ENCODE measurements at regions not wholly inside any gene's neighbourhood (a gene's known extent, or its start where the extent isn't known, plus 50 kb on each side); places are given as distances from the start of the nearest gene placed in this dataset.
A peak's percentile ranks its signal among the peaks of the same experiment; 100 is the strongest.

DNA sequence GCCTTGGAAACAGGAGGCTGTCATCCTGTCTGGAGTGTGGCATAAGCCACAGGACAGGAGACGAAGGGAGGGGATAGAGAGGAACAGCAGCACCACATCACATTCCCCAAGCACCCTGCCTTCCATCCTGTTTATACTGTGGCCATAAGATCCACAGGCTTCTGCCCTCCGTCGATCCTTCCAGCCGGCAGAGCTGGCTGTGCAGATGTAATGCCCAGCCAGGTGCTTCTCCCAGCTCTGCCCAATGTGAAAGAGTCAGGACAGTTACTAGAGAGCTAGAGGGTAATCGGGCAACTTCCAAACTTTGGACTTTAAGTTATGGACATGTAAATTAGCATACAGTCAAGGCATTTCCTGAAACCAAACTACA lies 368.4 kb downstream of the SOX9 start:
- H3K4me3 Mint-ChIP-seq: no peak overlapping the region
- H3K27ac ChIP-seq (ENCODE audit: low read depth, low read length): no peak overlapping the region
- no peak overlapping the region for H3K9ac ChIP-seq (ENCODE audit: extremely low read depth, low read length, poor library complexity, severe bottlenecking)
- peak; percentile 41 for DNase-seq
- peaks cover 8% of the 10 kb centered on the region for H3K4me1 Mint-ChIP-seq
- peaks cover 1% of the 10 kb centered on the region for H3K9me3 Mint-ChIP-seq
- no peak overlapping the region for H3K27ac Mint-ChIP-seq
- WGBS, 2 experiments (ENCODE audit: insufficient coverage in 1 of 2, insufficient read length in 1 of 2): 85 to 93% methylated on average over 3 to 5 of the region's 5 CpGs
- H3K9me3 ChIP-seq (ENCODE audit: control insufficient read depth, low read length): no peaks in the 10 kb centered on the region
- no peak overlapping the region for H3K4me3 ChIP-seq (ENCODE audit: low read length)
- no peaks in the 10 kb centered on the region for H3K36me3 Mint-ChIP-seq (ENCODE audit: low read depth)
- H3K4me1 ChIP-seq (ENCODE audit: control insufficient read depth, insufficient read depth, low read length): no peaks in the 10 kb centered on the region
- H3K27me3 Mint-ChIP-seq (ENCODE audit: insufficient read depth): peaks cover 25% of the 10 kb centered on the region
- TF ChIP-seq, protein P1, sequence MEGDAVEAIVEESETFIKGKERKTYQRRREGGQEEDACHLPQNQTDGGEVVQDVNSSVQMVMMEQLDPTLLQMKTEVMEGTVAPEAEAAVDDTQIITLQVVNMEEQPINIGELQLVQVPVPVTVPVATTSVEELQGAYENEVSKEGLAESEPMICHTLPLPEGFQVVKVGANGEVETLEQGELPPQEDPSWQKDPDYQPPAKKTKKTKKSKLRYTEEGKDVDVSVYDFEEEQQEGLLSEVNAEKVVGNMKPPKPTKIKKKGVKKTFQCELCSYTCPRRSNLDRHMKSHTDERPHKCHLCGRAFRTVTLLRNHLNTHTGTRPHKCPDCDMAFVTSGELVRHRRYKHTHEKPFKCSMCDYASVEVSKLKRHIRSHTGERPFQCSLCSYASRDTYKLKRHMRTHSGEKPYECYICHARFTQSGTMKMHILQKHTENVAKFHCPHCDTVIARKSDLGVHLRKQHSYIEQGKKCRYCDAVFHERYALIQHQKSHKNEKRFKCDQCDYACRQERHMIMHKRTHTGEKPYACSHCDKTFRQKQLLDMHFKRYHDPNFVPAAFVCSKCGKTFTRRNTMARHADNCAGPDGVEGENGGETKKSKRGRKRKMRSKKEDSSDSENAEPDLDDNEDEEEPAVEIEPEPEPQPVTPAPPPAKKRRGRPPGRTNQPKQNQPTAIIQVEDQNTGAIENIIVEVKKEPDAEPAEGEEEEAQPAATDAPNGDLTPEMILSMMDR (conservative IDR thresholded peaks at IDR 0.05): no peak
- no peaks in the 10 kb centered on the region for H3K27me3 ChIP-seq (ENCODE audit: control insufficient read depth, insufficient read depth, low read length, poor library complexity, severe bottlenecking)
- no peaks in the 10 kb centered on the region for H3K36me3 ChIP-seq (ENCODE audit: control insufficient read depth, insufficient read depth, low read length)

DNA sequence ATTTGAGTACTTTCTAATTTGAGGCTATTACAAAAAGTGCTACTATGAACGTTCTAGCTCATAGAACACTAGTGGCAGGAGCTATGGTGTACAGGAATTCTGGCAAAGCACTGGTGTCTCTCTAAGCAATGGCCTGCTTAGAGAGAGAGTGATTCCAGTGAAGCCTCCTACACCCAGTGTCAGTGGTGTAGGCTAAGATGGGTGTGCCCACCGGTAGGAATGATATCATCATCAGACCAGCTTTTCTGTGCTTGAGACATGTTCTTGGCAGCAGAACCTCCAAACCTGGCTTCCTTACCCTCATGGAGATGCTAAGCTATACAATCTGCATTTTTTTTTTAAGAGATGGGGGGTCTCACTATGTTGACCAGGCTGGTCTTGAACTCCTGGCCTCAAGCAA lies 370.3 kb downstream of the SOX9 start:
- Mint-ChIP-seq H3K27me3 (ENCODE audit: insufficient read depth) (peaks cover 35% of the 10 kb centered on the region), H3K4me1 (peaks cover 8% of the 10 kb centered on the region), H3K36me3 (ENCODE audit: low read depth) (no peaks in the 10 kb centered on the region), H3K4me3 (no peak overlapping the region), H3K27ac (no peak overlapping the region), H3K9me3 (no peaks in the 10 kb centered on the region)
- TF ChIP-seq, protein P1 (conservative IDR thresholded peaks at IDR 0.05): no peak
- H3K9ac ChIP-seq (ENCODE audit: extremely low read depth, low read length, poor library complexity, severe bottlenecking): no peak overlapping the region
- H3K9me3 ChIP-seq (ENCODE audit: control insufficient read depth, low read length): no peaks in the 10 kb centered on the region
- H3K36me3 ChIP-seq (ENCODE audit: control insufficient read depth, insufficient read depth, low read length): no peaks in the 10 kb centered on the region
- 92 to 100% methylated on average over 1 to 2 of the region's 2 CpGs for WGBS, 2 experiments (ENCODE audit: insufficient coverage in 1 of 2, insufficient read length in 1 of 2)
- H3K4me3 ChIP-seq (ENCODE audit: low read length): no peak overlapping the region
- H3K27ac ChIP-seq (ENCODE audit: low read depth, low read length): no peak overlapping the region
- DNase-seq: no peak
- H3K27me3 ChIP-seq (ENCODE audit: control insufficient read depth, insufficient read depth, low read length, poor library complexity, severe bottlenecking): no peaks in the 10 kb centered on the region
- H3K4me1 ChIP-seq (ENCODE audit: control insufficient read depth, insufficient read depth, low read length): no peaks in the 10 kb centered on the region

DNA sequence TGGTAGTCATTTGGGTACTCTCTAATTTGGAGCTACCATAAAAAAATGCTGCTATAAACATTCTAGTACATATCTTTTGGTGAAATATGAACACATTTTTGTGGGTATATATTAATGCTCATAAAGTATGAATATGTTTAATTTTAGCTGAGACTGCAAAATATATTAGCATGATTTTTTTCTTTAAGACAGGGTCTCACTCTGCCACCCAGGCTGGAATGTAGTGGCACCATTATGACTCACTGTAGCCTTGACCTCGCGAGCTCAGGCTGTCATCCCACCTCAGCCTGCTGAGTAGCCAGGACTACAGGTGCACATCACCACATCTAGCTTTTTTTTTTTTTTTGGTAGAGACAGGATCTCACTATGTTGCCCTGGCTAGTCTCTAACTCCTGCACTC lies 371.7 kb downstream of the SOX9 start:
- H3K36me3 Mint-ChIP-seq (ENCODE audit: low read depth): no peaks in the 10 kb centered on the region
- Histone ChIP-seq H3K9ac (ENCODE audit: extremely low read depth, low read length, poor library complexity, severe bottlenecking) (no peak overlapping the region), H3K27ac (ENCODE audit: low read depth, low read length) (no peak overlapping the region), H3K4me1 (ENCODE audit: control insufficient read depth, insufficient read depth, low read length) (no peaks in the 10 kb centered on the region), H3K4me3 (ENCODE audit: low read length) (no peak overlapping the region), H3K9me3 (ENCODE audit: control insufficient read depth, low read length) (no peaks in the 10 kb centered on the region), H3K27me3 (ENCODE audit: control insufficient read depth, insufficient read depth, low read length, poor library complexity, severe bottlenecking) (no peaks in the 10 kb centered on the region), H3K36me3 (ENCODE audit: control insufficient read depth, insufficient read depth, low read length) (no peaks in the 10 kb centered on the region)
- DNase-seq: no peak
- H3K27me3 Mint-ChIP-seq (ENCODE audit: insufficient read depth): peaks cover 49% of the 10 kb centered on the region
- WGBS, 2 experiments (ENCODE audit: insufficient coverage in 1 of 2, insufficient read length in 1 of 2): 75 to 92% methylated on average over 2 of the region's 2 CpGs
- H3K9me3 Mint-ChIP-seq: no peaks in the 10 kb centered on the region
- peaks cover 8% of the 10 kb centered on the region for H3K4me1 Mint-ChIP-seq
- TF ChIP-seq, protein P1 (conservative IDR thresholded peaks at IDR 0.05): no peak
- H3K27ac Mint-ChIP-seq: no peak overlapping the region
- H3K4me3 Mint-ChIP-seq: no peak overlapping the region

Data from endodermal cell (in vitro differentiated cells).